ENCODE measurements at regions not wholly inside any gene's neighbourhood (a gene's known extent, or its start where the extent isn't known, plus 50 kb on each side); places are given as distances from the start of the nearest gene placed in this dataset.

- TF ChIP-seq EZH2 (IDR thresholded peaks at IDR 0.05; ENCODE audit: borderline replicate concordance, low read depth, low read length, severe bottlenecking) (no peak), POLR2A (IDR thresholded peaks at IDR 0.05; ENCODE audit: low read depth, low read length) (no peak), MAX (IDR thresholded peaks at IDR 0.05; ENCODE audit: insufficient read depth, insufficient read length) (no peak), POLR2AphosphoS5 (IDR thresholded peaks at IDR 0.05; ENCODE audit: insufficient read depth, low read depth, low read length) (no peak), JUN (IDR thresholded peaks at IDR 0.05; ENCODE audit: borderline replicate concordance, insufficient read depth, insufficient read length, low read depth) (no peak)
- TF ChIP-seq, protein P1, sequence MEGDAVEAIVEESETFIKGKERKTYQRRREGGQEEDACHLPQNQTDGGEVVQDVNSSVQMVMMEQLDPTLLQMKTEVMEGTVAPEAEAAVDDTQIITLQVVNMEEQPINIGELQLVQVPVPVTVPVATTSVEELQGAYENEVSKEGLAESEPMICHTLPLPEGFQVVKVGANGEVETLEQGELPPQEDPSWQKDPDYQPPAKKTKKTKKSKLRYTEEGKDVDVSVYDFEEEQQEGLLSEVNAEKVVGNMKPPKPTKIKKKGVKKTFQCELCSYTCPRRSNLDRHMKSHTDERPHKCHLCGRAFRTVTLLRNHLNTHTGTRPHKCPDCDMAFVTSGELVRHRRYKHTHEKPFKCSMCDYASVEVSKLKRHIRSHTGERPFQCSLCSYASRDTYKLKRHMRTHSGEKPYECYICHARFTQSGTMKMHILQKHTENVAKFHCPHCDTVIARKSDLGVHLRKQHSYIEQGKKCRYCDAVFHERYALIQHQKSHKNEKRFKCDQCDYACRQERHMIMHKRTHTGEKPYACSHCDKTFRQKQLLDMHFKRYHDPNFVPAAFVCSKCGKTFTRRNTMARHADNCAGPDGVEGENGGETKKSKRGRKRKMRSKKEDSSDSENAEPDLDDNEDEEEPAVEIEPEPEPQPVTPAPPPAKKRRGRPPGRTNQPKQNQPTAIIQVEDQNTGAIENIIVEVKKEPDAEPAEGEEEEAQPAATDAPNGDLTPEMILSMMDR (IDR thresholded peaks at IDR 0.05; ENCODE audit: extremely low read depth in 1 of 2, insufficient read depth in 1 of 2, low read depth in 1 of 2, low read length in 2 of 2), result no peak
Measured at GRCh38 chr11:46202696-46203391, 74.6 kb upstream of the CREB3L1 start.

Measured in endothelial cell of umbilical vein (primary cell).